Spleen (tissue), 7 donors: ENCODE measurements at regions not wholly inside any gene's neighbourhood (a gene's known extent, or its start where the extent isn't known, plus 50 kb on each side); places are given as distances from the start of the nearest gene placed in this dataset.

Experiments used
- POLR2A ChIP-seq, 3 donors: fragments of 450-650 bp; IDR thresholded peaks; one replicate each; pipeline ENCODE4 v1.5.1; 2017; ENCODE audit warnings: antibody characterized with exemption in 3 of 3, mild to moderate bottlenecking in 1 of 3
- POLR2AphosphoS5 ChIP-seq, 3 donors: sonication (generic); formaldehyde crosslinking; IDR thresholded peaks; one replicate each; pipeline ENCODE4 v1.5.1; 2017; ENCODE audit warnings: antibody characterized with exemption in 3 of 3
- TF ChIP-seq, protein P1 (sequence below), 11 experiments: fragments of 200-600 bp in 7 of 11; fragments of 450-650 bp in 4 of 11; sonication (generic) in 4 of 11; IDR thresholded peaks in 8 of 11; conservative IDR thresholded peaks in 3 of 11; 1 replicate in 7 of 11; 2 replicates in 4 of 11; pipeline versions ENCODE4 v1.4.0 to v1.8.0; 2016 to 2021; ENCODE audit warnings: antibody characterized with exemption in 11 of 11, inconsistent platforms in 4 of 11, mild to moderate bottlenecking in 1 of 11
- donor health status: DM: no; HTN: no; CAD: no; lungs with moderate emphysema.
- donor health status: DM: no; HTN: no; CAD: no.
- donor health status: DM: no; HTN: no; CAD: no.

DNA sequence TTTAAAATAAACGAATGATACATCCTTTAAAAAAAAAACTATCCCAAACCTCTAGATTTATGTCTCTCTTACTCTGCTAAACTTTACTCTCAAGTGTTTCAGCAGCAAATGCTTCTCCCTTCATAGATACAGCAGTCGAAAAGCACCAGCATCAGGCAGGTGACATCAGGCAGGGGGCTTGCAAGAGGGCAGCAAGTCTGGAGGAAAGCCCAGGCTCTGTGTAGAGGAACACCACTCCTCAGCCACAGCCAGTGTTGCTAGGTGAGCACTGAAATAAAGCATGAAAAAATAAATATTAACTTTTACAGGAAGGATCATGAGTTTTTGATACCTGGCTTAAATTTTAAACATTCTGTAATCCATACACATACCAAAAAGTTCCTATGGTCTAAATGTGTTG, 419.4 kb downstream of the GALC start:
- TF ChIP-seq POLR2A (IDR thresholded peaks at IDR 0.05) (no peak), POLR2AphosphoS5 (IDR thresholded peaks at IDR 0.05) (no peak)
- TF ChIP-seq, protein P1, sequence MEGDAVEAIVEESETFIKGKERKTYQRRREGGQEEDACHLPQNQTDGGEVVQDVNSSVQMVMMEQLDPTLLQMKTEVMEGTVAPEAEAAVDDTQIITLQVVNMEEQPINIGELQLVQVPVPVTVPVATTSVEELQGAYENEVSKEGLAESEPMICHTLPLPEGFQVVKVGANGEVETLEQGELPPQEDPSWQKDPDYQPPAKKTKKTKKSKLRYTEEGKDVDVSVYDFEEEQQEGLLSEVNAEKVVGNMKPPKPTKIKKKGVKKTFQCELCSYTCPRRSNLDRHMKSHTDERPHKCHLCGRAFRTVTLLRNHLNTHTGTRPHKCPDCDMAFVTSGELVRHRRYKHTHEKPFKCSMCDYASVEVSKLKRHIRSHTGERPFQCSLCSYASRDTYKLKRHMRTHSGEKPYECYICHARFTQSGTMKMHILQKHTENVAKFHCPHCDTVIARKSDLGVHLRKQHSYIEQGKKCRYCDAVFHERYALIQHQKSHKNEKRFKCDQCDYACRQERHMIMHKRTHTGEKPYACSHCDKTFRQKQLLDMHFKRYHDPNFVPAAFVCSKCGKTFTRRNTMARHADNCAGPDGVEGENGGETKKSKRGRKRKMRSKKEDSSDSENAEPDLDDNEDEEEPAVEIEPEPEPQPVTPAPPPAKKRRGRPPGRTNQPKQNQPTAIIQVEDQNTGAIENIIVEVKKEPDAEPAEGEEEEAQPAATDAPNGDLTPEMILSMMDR (IDR thresholded peaks at IDR 0.05 in 8 of 11, conservative IDR thresholded peaks at IDR 0.05 in 3 of 11), result no peak
